GM21529 (cell line): ENCODE measurements at regions not wholly inside any gene's neighbourhood (a gene's known extent, or its start where the extent isn't known, plus 50 kb on each side); places are given as distances from the start of the nearest gene placed in this dataset.

Experiments
- ATAC-seq: cut with Tn5 transposase; IDR thresholded peaks from one replicate; pipeline ENCODE4 v1.9.1; 2021; ENCODE audit not compliant: unreplicated experiment

DNA sequence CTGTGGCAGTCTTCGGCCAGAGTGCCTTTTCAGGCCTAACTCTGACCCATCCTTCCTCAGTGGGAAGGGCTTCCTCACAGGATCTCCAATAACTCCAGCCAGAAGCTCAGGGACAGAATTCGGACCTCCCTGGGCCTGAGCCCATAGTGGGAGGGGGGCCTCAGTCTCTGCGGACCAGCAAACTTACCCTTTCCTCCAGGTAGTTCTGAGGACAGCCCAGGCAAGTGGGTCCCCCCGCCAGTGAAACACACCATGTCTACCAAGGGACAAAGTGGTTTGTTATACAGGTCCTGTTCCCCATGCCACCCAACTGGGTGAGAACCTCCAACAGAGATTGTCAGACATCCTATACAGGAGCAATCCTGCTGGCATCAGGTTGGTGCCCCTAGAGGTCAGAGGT, 350.4 kb downstream of the RAB28 start:
- no peak for ATAC-seq

DNA sequence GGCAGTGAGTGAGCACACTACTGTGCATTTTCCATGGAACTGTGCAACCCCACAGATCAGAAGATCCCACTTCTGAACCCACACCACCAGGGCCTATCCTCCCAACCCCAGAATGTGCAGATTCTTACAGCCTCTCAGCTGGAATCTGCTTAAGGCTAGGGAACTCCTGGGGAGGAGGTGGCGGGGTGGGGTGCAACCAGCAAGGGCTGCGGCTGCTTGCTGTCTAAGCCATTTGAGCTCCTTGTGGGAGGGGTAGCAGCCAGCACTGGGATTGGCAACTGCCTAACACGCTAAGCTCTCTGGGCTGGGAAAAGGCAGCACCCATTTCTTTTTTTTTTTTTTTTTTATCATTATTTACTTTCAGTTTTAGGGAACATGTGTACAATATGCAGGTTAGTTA, 353.3 kb downstream of the RAB28 start:
- ATAC-seq: no peak

DNA sequence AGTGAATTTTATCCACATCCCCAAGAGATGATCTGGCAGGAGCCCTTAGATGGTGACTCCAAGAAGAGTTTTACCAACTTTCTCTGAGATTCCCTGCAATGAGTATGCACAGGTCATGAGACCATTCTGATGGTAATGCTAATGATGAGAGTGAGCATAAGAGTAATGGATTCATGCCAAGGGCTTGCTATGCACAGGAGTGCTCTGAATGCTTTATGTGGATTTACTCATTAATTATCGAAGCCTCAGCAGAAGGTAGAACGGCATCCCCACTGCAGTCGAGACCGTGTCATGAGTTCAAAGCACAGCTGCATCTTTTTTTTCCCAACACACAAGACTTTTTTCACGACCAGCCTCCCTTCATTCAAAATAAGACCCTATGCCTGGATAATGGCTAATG, 355.0 kb downstream of the RAB28 start:
- ATAC-seq: no peak

DNA sequence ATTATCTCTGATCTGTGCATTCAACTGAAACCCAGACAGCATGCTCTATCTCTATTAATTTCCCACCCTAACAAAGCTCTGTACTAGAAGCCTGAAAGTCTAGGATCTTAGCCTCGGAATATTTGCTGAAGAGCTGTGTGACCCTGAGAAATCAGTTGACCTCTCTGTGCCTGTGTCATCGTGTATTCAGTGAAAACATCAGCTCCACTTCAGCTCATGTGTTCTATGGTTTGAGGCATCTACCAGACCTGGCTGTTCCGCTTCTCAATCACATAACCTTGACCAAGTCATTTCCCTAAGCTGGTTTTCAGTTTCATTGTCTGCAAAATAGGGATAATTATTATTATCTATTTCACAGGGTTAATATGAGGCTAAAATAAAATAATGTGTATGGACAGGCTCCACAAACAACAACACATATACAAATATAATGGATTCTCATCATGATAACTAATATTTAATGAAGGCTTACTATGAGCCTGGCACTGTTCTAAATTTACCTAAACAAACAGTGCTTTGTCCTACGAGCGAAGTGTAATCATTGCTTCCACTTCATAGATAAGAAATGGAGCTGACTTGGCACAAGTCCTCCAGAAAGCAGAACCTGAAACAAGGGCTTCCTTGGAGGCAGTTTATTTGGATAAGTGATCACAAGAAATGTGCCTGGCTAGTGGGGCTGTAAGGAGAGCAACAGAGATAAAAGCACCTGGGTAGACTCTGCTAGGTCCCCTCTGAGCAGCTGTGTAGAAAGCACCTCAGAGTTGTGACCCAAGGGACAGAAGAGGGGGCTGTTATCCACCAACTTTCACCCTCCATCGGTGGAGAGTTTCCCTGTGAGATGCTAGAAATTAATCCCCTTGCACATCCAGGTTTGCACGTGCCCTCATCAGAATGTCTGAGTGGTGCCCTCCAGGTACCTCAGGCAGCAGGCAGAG, 356.9 kb downstream of the RAB28 start:
- ATAC-seq: no peak

DNA sequence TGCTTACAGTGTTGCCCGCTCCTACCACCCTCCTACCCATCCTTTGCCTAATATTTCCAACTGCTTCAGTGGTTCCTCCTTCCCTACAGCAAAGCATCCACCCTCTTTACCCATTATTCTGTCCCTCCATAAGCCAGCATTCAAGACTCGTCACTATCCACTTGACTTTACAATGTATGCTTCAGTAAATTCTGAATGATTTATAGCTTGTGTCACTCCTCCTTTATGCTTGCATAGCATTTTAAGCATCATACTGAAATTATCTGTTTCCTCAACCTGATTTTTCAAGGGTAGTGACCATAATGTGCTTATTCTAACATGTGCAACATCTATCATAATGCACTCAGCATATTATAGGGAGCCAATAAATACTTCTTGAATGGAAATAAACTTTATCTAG, 365.5 kb downstream of the RAB28 start:
- no peak for ATAC-seq

DNA sequence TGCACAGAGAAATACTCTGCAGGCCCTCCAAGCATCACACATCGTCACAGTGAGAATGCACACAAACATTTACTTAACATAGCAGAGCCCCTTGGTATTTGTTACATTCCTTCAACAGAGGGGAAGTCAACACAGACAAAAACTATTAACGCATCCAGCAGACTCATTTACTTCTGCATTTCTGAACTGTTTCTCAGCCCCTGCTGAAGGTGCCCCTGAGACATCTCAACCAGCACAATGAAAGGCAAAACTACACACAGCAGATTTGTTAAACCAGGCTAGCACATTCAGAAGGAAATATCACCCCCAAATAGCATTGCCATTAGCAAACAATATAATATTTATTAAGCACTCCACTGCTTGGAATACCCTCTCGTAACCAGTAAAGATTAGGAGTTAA, 367.0 kb downstream of the RAB28 start:
- no peak for ATAC-seq

DNA sequence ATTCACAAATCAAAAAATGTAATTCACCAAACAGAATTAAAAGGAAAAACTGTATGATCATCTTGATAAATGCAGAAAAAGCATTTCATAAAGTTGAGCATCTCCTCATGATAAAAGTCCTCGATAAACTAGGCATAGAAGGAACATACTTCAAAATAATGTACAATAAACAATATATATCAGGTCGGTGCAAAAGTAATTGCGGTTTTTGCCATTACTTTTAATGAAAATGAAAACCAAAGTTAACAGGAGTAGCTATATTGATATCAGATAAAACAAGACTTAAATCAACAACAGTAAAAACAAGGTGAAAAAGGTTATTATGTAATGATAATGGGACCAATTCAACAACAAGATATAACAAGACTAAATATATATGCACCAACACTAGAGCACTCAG, 372.1 kb downstream of the RAB28 start:
- ATAC-seq: no peak

DNA sequence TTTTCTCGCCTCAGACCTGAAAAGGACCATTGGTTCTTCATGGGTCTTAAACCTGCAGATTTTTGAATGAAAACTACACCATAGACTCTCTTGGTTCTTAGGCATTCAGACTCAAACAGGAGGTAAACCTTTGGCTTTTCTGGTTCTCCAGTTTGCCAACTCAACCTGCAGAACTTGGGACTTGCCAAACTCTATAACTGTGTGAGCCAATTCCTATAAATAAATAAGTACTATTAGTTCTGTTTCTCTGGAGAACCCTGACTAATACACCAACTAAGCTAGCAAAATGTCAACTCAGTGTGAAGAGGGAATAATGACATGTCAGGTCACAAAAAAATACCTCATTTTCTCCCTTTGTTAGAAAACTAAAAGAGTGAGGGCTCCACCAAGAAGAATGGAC, 374.6 kb downstream of the RAB28 start:
- no peak for ATAC-seq

DNA sequence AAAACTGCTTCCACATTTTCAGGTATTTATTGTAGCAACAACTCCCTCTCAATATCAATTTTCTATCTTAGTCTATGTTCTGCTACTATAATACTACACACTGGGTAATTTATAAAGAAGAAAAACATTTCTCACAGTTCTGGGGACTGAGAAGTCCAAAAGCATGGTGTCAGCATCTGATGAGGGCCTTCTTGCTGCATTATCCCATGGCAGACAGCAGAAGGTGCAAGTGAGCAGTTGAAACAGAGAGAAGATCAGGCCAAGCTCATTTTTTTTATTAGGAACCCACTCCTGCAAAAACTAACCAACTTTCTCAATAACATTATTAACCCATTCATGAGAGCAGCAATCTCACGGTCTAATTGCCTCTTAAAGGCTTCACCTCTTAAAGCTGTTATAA, 376.0 kb downstream of the RAB28 start:
- no peak for ATAC-seq

DNA sequence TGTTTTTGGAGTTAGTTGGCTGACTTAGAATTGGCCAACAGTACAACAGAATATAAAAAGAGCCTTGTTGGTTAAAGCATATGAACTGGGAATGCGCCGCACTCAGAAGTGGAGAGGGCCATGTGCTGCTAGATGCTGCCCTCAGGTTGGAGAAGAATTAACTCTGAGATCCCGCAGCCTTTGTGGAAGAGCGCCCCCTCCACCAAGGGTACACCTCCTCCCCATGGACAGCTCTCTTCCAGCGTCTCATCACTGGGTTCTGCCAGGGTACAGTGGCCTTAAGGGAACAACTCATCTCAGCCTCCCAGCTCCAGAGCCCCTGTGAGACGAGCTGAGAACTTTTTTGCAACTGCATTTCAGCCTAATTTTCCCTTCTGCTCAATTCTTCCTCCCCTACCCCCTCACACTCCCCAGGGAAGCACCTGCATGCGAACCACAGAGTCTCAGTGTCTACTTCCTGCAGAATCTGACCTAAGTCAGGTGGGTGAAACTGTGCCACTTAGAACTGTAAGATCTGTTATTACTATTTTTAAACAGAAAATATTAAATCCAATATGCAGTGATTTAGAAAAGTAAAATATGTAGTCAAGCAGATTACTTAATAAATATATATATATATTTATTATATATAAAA, 380.6 kb downstream of the RAB28 start:
- ATAC-seq: no peak

DNA sequence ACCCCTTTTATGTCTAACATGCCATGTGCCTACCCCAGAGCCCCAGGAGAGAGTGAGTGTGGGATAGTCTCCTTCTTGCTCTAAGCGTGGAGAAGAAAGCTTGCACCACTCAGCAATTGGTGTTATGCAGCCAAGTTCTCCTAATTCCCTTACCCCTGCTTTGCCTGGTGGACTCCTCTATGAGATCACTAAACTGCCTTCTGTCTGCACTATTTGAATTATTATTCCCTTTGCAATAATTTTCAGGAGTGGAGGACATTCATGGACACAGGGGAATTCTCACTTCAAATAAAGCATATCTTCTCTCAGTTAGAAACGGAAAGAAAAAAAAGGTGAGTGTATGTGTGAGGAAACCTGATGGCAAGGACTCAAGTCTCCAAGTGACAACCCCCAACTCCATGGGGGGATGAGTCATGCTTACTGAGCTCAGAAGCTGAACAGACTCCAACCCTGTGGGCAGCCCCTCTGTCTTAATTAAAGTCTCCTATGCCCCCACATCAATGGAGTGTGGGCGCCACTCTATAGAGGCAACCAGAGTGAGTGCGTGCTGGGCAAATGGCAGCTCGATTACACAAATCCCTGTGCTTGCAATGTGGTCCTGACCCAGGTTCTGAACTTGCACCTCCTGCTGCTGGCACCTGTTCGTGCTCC, 381.9 kb downstream of the RAB28 start:
- ATAC-seq: no peak

DNA sequence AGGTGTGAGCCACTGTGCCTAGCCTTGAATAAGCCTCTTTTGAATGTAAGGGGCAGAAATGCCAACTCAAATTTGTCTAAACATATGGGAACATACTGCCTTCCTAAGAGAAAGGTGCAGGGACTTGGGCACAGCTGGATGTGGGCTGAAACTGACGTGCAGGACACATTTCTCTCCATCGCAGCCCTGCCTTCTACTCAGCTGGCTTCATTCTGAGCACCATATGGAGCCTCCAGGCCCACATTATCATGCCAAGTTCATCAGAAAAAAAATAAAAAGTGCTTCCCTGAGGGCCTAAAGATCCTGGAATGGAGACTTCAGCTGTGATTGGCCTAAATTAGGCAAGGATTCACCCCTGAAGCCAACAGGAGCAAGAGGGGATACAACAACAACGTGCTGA, 386.2 kb downstream of the RAB28 start:
- no peak for ATAC-seq

DNA sequence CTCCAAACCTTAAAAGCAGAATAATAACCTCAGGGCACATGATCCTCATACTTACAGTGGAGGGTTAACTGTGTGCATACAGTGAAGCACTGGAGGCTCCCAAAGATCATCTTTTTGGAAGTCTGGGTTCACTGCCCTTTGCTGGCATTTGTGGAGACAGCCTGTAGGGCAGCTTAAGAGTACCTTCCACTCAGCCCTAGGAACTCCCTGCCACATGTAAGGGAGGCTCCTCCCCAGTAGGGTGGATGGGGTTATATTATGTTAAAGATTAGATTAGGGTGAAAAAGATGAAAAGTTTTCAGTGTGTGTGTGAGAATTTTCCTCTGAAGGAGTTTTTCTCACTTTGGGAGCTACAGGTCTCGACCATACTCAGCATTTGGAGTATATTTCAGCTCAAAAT, 388.4 kb downstream of the RAB28 start:
- no peak for ATAC-seq

DNA sequence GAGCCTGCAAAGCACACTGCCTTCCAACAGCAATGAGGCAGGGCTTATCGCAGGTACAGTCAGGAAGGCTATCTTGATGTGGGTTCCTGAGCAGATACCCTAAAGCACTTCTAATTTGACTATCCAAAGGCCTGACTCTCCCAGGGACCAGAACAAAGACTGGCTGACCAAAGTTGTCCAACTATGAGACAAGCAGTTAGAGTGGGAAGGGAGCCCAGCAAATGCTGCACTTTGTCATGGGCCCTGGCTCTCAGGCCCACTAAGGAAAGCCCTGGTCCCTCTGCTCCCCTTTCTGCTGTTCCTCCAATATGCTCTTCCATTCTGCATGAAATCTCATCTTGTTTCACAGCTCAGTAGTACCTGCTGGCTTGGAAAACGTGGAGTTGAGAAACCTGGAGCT, 391.0 kb downstream of the RAB28 start:
- no peak for ATAC-seq

DNA sequence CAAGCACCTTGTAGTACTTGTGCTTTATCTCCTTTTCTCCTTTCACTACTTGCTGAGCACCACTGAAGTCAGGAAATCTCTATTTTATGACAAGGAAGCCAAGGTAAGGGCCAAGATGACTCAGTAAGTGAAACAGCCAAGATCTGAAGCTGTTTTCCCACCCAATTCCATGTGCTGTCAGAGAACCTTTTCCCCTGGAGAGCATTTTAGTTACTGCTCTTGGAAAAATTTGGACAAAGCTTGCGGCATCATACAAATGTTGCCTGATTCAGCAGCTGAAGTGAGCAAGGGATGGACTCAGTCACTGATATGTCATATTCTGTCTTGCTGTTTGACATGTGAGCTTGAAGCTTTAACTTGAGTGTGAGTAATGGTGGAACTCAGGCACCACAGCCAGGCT, 391.4 kb downstream of the RAB28 start:
- no peak for ATAC-seq

DNA sequence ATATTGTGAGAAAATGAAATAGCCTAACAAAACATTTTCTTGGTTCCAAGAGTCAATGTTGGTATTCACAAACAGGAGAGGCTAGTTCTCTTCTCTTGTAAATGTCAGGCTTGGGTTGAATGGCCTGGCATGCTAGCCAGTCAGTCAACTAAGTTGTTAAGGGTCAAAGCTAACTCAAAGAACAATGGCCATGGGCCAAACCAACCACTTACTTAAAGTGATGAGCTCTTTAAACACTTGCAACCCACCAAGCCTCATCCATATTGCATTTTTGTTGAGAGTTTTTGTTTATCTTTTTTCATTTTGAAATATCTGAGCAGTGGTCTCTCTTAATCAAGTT, 394.5 kb downstream of the RAB28 start:
- ATAC-seq: no peak

DNA sequence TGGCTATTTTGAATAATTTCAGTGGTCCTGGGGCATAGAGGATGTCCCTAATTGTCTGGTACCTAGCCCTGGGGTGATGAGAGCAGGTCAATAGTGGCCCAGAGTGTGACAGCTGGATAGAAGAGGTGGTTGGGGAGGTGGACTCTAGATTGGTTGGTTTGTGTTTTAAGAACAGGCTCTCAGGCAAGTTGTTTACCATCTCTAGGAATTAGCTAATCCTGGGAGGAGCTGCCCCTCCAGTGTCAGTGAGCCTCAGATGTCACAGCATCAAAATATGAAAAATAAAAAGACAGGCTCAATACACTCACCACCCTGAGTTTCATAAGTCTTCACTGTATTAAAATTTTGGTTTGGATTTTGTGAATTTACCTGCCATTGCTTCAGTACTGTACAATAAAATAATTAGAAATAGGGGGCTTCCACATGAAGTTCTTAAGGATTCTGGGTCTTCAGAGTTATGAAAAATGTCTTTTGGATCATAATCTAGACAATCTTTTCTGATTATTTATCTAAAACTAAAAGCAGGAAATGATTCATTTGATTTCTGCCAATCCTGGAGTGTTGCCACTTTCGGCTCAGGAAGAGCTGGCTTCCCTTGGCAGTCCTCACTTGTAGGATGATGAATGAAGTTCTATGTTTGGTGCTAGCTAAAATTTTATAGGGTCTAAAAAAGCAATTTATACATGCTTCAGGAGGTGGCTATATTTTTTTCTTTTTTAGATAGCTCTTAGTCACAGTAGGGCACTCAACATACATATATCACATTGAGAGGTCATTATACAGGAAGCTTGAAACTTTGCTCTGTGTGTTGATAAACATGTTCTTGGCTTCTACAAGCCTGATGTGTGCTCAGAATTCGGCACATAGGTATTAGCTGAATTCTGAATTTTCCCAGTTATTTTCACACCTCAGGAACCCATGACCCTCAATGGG, 395.1 kb downstream of the RAB28 start:
- ATAC-seq: no peak

DNA sequence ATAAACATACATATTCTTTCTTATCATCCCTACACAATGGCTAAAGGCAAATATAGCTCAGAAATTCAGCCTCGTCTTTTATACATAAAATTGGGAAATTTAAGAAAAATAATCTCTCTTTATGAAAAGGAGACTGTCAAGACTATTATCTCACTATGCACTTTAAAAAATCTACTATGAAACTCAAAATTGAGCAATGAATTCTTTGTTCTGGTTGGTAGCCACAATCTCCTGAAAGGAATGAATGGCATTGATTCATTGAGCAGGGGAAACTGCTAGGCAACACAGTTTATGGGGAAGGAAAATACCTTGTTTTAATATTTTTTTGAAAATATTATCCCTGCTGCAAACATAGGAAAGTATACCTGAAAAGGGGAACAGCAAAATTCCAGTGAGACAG, 397.1 kb downstream of the RAB28 start:
- no peak for ATAC-seq

DNA sequence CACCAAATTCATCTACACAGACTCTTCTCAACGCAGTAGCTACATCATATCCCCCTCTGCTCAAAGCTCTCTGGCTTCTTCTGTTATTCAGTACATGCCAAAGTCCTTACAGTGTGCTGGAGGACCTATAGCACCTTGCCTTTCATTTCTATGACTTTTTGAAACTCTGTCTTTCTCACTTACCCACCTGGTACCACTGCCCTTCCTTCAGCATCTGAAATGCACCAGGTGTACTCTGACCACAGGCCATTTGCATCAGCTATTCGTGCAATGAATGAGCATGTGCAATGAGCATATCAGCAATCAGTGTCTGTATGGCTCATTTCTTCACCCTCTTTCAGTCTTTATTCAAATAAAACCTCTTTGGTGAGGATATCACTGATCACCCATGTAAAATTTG, 399.9 kb downstream of the RAB28 start:
- ATAC-seq: no peak

DNA sequence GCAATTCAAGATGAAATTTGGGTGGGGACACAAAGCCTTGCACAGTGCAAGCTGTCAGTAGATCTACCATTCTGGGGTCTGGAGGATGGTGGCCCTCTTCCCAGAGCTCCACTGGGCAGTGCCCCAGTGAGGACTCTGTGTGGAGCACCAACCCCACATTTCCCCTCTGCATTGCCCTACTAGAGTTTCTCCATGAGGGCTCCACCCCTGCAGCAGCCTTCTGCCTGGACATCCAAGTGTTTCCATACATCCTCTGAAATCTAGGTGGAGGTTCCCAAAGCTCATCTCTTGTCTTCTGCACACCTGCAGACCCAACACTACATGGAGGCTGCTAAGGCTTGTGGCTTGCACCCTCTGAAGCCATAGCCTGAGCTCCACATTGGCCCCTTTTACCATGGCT, 402.3 kb downstream of the RAB28 start:
- no peak for ATAC-seq

DNA sequence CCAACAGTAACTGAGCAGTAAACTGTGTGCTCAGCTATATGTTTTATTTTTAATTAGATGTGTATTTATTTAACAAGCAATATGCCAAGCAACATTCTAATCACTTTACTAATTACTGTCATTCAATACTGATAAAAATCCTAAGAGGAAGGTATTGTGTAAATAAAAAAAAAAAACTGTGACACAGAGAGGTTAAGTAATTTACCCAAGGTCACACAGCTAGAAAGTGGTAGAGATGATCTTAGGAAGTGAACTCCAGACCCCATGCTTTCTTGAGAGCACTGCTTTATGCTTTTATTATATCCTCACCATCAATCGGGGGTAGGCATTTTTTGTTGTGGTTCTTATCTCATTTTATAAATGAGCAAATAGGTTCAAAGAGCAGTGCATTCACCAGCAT, 417.1 kb downstream of the RAB28 start:
- no peak for ATAC-seq
